Type B pancreatic cell (in vitro differentiated cells): ENCODE measurements at regions not wholly inside any gene's neighbourhood (a gene's known extent, or its start where the extent isn't known, plus 50 kb on each side); places are given as distances from the start of the nearest gene placed in this dataset.

Experiments
- DNase-seq: peaks from one replicate; pipeline ENCODE4 v3.0.0; 2021; ENCODE audit warnings: mixed read lengths; ENCODE audit not compliant: unreplicated experiment; ENCODE audit errors: extremely low spot score
- H3K27ac Mint-ChIP-seq: 2 replicates; pipeline ENCODE4 v1.8.0; 2021; ENCODE audit warnings: mild to moderate bottlenecking, mixed read lengths
- H3K27me3 Mint-ChIP-seq: 2 replicates; pipeline ENCODE4 v1.8.0; 2021; ENCODE audit warnings: mixed read lengths
- H3K36me3 Mint-ChIP-seq: 2 replicates; pipeline ENCODE4 v1.8.0; 2021; ENCODE audit warnings: mixed read lengths
- H3K4me1 Mint-ChIP-seq: one replicate; pipeline ENCODE4 v1.8.0; 2021; ENCODE audit warnings: mixed read lengths; ENCODE audit not compliant: unreplicated experiment
- H3K4me3 Mint-ChIP-seq: 2 replicates; pipeline ENCODE4 v1.8.0; 2021; ENCODE audit warnings: mild to moderate bottlenecking, mixed read lengths
- H3K9me3 Mint-ChIP-seq: 2 replicates; pipeline ENCODE4 v1.8.0; 2021; ENCODE audit warnings: mixed read lengths
- TF ChIP-seq, protein P1 (sequence below): fragments of 200-600 bp; sonication (generic); conservative IDR thresholded peaks from 2 replicates; pipeline ENCODE4 v1.5.0; 2021; ENCODE audit warnings: antibody characterized with exemption, mild to moderate bottlenecking

DNA sequence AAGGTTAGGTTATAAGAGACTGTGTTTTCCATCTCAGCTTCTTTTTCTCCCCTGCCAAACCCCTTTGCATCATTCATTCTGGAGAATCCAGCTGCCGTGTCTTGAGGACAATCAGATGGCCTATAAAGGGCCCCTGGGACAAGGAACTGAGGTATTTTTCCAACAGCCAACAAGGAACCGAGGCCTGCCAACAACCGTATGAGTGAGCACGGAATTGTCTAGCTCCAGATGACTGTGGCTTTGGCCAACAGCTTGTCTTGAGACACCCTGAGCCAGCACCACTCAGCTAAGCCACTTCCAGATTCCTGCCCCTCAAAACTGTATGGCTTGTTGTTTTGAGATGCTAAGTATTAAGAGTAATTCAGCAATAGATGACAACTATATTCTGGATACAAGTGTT is 433.7 kb upstream of the HSF2 start:
- no peaks in the 10 kb centered on the region for H3K27me3 Mint-ChIP-seq
- DNase-seq, result no peak
- no peaks in the 10 kb centered on the region for H3K9me3 Mint-ChIP-seq
- H3K4me3 Mint-ChIP-seq, result no peak overlapping the region
- no peak overlapping the region for H3K27ac Mint-ChIP-seq
- no peaks in the 10 kb centered on the region for H3K36me3 Mint-ChIP-seq
- TF ChIP-seq, protein P1, sequence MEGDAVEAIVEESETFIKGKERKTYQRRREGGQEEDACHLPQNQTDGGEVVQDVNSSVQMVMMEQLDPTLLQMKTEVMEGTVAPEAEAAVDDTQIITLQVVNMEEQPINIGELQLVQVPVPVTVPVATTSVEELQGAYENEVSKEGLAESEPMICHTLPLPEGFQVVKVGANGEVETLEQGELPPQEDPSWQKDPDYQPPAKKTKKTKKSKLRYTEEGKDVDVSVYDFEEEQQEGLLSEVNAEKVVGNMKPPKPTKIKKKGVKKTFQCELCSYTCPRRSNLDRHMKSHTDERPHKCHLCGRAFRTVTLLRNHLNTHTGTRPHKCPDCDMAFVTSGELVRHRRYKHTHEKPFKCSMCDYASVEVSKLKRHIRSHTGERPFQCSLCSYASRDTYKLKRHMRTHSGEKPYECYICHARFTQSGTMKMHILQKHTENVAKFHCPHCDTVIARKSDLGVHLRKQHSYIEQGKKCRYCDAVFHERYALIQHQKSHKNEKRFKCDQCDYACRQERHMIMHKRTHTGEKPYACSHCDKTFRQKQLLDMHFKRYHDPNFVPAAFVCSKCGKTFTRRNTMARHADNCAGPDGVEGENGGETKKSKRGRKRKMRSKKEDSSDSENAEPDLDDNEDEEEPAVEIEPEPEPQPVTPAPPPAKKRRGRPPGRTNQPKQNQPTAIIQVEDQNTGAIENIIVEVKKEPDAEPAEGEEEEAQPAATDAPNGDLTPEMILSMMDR, result no peak
- H3K4me1 Mint-ChIP-seq, result no peaks in the 10 kb centered on the region

DNA sequence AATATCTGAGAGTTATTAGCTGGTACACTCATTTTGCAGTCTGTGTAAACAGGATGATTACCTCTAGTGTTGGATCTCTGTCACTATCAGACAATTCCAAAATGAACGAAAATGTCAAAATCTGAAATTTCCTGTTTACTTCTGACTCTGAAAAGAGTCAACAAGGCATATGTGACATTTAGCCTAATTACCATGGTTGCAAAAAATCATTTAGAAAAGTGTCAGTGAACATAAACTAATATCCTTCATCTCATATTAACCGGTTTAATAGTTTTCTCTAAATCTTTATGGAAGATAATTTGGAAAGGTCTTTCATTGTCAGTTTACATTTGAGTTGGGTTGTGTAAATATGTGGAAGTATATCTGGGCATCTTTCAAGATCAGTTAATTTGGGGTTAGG is 431.8 kb upstream of the HSF2 start:
- Mint-ChIP-seq H3K4me3 (no peak overlapping the region), H3K27ac (no peak overlapping the region)

DNA sequence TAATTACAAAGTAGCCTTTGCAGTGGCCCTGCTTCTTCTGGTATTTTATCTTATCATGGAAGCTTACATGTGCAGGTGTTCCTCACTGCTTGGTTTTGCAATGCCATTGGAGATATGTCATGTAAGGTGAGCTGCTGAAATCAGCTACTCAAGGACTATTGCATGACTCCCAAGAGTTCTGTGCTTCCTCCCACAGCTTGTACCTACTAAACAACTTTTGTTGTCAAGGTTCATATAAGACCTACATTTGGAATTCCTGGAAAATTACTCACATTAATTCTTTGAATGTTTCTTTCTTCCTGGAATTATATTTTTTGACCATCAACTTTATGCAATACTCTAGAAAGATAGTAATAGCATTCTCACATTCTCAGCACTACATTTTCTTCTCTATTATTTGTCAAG is 427.5 kb upstream of the HSF2 start:
- no peak for DNase-seq
- Mint-ChIP-seq H3K27ac (no peak overlapping the region), H3K27me3 (no peaks in the 10 kb centered on the region), H3K4me1 (no peaks in the 10 kb centered on the region), H3K36me3 (no peaks in the 10 kb centered on the region), H3K9me3 (no peaks in the 10 kb centered on the region), H3K4me3 (no peak overlapping the region)
- TF ChIP-seq, protein P1, result no peak

More for the DNA sequence above, 431.8 kb upstream of the HSF2 start:
- DNase-seq, result no peak
- Mint-ChIP-seq H3K4me1 (no peaks in the 10 kb centered on the region), H3K27me3 (no peaks in the 10 kb centered on the region), H3K36me3 (no peaks in the 10 kb centered on the region), H3K9me3 (no peaks in the 10 kb centered on the region)
- TF ChIP-seq, protein P1, result no peak

DNA sequence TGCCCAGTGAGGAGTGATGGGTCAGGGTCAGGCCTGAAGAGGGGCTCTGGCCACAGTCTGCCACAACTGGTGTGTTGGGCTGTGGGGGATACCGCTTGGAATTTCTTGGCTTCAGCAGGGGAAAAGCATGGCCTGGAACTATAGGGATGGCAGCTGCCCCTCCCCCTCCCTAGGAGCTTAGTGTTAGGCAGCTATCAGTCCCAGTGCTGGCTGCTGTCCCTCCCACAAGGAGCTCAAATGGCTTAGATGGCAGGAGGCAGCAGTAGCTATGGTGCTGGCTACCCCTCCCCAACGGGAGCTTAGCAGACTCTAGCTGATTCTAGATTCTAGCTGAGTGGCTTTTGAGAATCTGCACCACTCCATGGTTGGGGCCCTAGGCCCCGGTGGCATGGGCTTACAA is 414.5 kb upstream of the HSF2 start:
- TF ChIP-seq, protein P1, result no peak
- DNase-seq, result no peak
- no peaks in the 10 kb centered on the region for H3K4me1 Mint-ChIP-seq
- H3K27me3 Mint-ChIP-seq, result no peaks in the 10 kb centered on the region
- H3K27ac Mint-ChIP-seq, result no peak overlapping the region
- no peaks in the 10 kb centered on the region for H3K36me3 Mint-ChIP-seq
- no peak overlapping the region for H3K4me3 Mint-ChIP-seq
- H3K9me3 Mint-ChIP-seq, result peaks cover 12% of the 10 kb centered on the region

DNA sequence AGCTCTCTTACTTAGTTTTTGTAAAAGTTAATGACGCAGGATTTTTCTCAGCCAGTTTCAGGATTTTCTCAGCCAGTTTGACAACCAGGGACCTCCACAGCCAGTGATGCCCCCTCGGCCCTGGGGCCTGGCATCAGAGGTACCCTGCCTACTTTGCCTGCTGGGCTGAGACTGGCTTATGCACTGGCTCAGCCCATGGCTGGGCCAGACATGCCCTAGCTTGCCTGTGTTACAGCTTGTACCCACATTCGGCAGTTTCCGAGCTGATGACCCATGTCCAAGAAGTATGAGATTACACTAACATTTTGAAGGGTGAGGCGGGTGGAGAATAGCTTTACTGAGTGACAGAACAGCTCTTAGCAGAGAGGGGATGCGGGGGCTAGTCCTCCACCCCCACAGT is 406.1 kb upstream of the HSF2 start:
- no peak for DNase-seq
- H3K36me3 Mint-ChIP-seq, result no peaks in the 10 kb centered on the region
- TF ChIP-seq, protein P1, result no peak
- no peaks in the 10 kb centered on the region for H3K4me1 Mint-ChIP-seq
- no peak overlapping the region for H3K4me3 Mint-ChIP-seq
- H3K27ac Mint-ChIP-seq, result no peak overlapping the region
- no peaks in the 10 kb centered on the region for H3K27me3 Mint-ChIP-seq
- H3K9me3 Mint-ChIP-seq, result no peaks in the 10 kb centered on the region

DNA sequence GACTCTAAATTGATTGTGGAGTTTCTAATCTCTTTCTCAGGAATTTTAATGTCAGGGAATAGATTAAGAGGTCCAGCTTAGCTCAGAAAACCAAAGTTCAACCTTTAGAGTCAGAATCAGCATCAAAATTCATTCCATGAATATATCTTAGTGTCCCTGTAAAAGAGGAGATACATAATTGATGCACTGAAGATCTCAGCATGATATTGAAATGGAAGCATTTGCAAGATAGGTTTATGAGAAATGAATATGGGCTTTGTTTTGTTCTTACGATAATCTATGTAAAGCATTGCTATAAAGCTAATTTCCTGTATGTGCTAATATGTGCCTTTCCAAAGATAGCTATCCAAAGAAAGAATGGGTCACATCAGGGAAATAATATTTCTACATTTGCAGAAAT is 404.5 kb upstream of the HSF2 start:
- Mint-ChIP-seq H3K9me3 (no peaks in the 10 kb centered on the region), H3K4me1 (peaks cover 9% of the 10 kb centered on the region), H3K36me3 (no peaks in the 10 kb centered on the region), H3K27ac (no peak overlapping the region), H3K4me3 (no peak overlapping the region), H3K27me3 (no peaks in the 10 kb centered on the region)
- DNase-seq, result no peak
- TF ChIP-seq, protein P1, result no peak
